HepG2 (cell line): ENCODE measurements at regions not wholly inside any gene's neighbourhood (a gene's known extent, or its start where the extent isn't known, plus 50 kb on each side); places are given as distances from the start of the nearest gene placed in this dataset.

Experiments
- BRF2 ChIP-seq: sonication (generic); formaldehyde crosslinking; IDR thresholded peaks from 2 replicates; pipeline ENCODE4 v1.8.1; 2022; ENCODE audit warnings: mild to moderate bottlenecking, missing genetic modification reagents
- CTCF ChIP-seq: sonication (generic); formaldehyde crosslinking; IDR thresholded peaks from 2 replicates; pipeline ENCODE4 v1.5.0; 2020; ENCODE audit warnings: mild to moderate bottlenecking, missing genetic modification reagents, moderate library complexity
- FOXM1 ChIP-seq: sonication (generic); formaldehyde crosslinking; IDR thresholded peaks from 2 replicates; pipeline ENCODE4 v1.5.0; 2020; ENCODE audit warnings: missing genetic modification reagents
- HMGXB4 ChIP-seq, 2 experiments: sonication (generic) in 1 of 2; formaldehyde crosslinking in 1 of 2; IDR thresholded peaks; 2 replicates each; pipeline versions ENCODE4 v1.4.0 to v1.6.1; 2018 to 2020; ENCODE audit warnings: missing genetic modification reagents in 2 of 2, borderline replicate concordance in 1 of 2, low read depth in 1 of 2, mild to moderate bottlenecking in 1 of 2, missing biosample characterization in 1 of 2
- SKI ChIP-seq: fragments of 450-650 bp; IDR thresholded peaks from one replicate; pipeline ENCODE4 v1.6.1; 2018; ENCODE audit warnings: mild to moderate bottlenecking; ENCODE audit not compliant: partially characterized antibody
- YEATS2 ChIP-seq: sonication (generic); formaldehyde crosslinking; IDR thresholded peaks from 2 replicates; pipeline ENCODE4 v1.4.0; 2020; ENCODE audit warnings: missing genetic modification reagents, borderline replicate concordance

- no peak for TF ChIP-seq HMGXB4 (CRISPR knock-in tag; IDR thresholded peaks at IDR 0.05; ENCODE audit: borderline replicate concordance in 1 of 2, low read depth in 1 of 2)
- no peak for TF ChIP-seq CTCF (CRISPR knock-in tag)
- no peak for TF ChIP-seq FOXM1 (CRISPR knock-in tag)
- no peak for TF ChIP-seq YEATS2
- TF ChIP-seq SKI = no peak
- no peak for TF ChIP-seq BRF2 (CRISPR knock-in tag)
Observed at GRCh38 chr15:60059186-60059585, 55.1 kb downstream of the FOXB1 start.
